MM.1S (cell line): ENCODE measurements at regions not wholly inside any gene's neighbourhood (a gene's known extent, or its start where the extent isn't known, plus 50 kb on each side); places are given as distances from the start of the nearest gene placed in this dataset.

Experiments used
- CTCF ChIP-seq: fragments of 300-600 bp; sonication (generic); IDR thresholded peaks from 2 replicates; pipeline ENCODE4 v1.5.1; 2016; ENCODE audit warnings: antibody characterized with exemption, low read length, mixed read lengths
- EZH2 ChIP-seq: fragments of 300-600 bp; sonication (generic); optimal IDR thresholded peaks from 2 replicates; pipeline ENCODE3; 2017; ENCODE audit warnings: low read depth, mild to moderate bottlenecking, antibody characterized with exemption, low read length, mixed read lengths

- TF ChIP-seq CTCF (no peak), EZH2 (no peak)
These were observed 214.2 kb upstream of the PCDH10 start for GRCh38 chr4:132934911-132935310.
